Mesenchymal stem cell (in vitro differentiated cells and primary cell): ENCODE measurements at regions not wholly inside any gene's neighbourhood (a gene's known extent, or its start where the extent isn't known, plus 50 kb on each side); places are given as distances from the start of the nearest gene placed in this dataset.

Experiments
- DNase-seq: peaks from one replicate; pipeline ENCODE4 v3.0.0-alpha.2; 2013
- H2AFZ ChIP-seq: one replicate; pipeline ENCODE4 v1.6.1; 2013; ENCODE audit warnings: low read depth, mild to moderate bottlenecking, control low read depth, inconsistent platforms, low read length, moderate library complexity
- H2AK5ac ChIP-seq: 2 replicates; pipeline ENCODE4 v1.6.1; 2013; ENCODE audit warnings: low read length, moderate library complexity, mild to moderate bottlenecking, inconsistent platforms; ENCODE audit not compliant: severe bottlenecking
- H2BK120ac ChIP-seq: one replicate; pipeline ENCODE4 v1.6.1; 2013; ENCODE audit warnings: low read depth, mild to moderate bottlenecking, inconsistent platforms, low read length, moderate library complexity
- H2BK12ac ChIP-seq, 2 experiments: one replicate each; pipeline ENCODE4 v1.6.1; 2013; ENCODE audit warnings: inconsistent platforms in 2 of 2, low read length in 2 of 2, mild to moderate bottlenecking in 2 of 2, moderate library complexity in 2 of 2, control low read depth in 1 of 2
- H2BK15ac ChIP-seq: one replicate; pipeline ENCODE4 v1.6.1; 2013; ENCODE audit warnings: mild to moderate bottlenecking, low read depth, inconsistent platforms; ENCODE audit not compliant: poor library complexity, severe bottlenecking
- H2BK5ac ChIP-seq: 2 replicates; pipeline ENCODE4 v1.6.1; 2013; ENCODE audit warnings: low read depth, mild to moderate bottlenecking, low read length, control low read depth, inconsistent platforms; ENCODE audit not compliant: poor library complexity, severe bottlenecking
- H3K14ac ChIP-seq, 2 experiments: one replicate each; pipeline ENCODE4 v1.6.1; 2013; ENCODE audit warnings: inconsistent platforms in 2 of 2, low read length in 2 of 2, control low read depth in 1 of 2, mild to moderate bottlenecking in 1 of 2, moderate library complexity in 1 of 2
- H3K18ac ChIP-seq, 2 experiments: one replicate each; pipeline ENCODE4 v1.6.1; 2013; ENCODE audit warnings: inconsistent platforms in 2 of 2, low read length in 2 of 2, control low read depth in 1 of 2, low read depth in 1 of 2, mild to moderate bottlenecking in 1 of 2
- H3K23ac ChIP-seq, 2 experiments: one replicate each; pipeline ENCODE4 v1.6.1; 2013; ENCODE audit warnings: inconsistent platforms in 2 of 2, low read length in 2 of 2, mild to moderate bottlenecking in 2 of 2, moderate library complexity in 2 of 2, control low read depth in 1 of 2
- H3K27ac ChIP-seq: 2 replicates; pipeline ENCODE4 v1.5.1; 2013; ENCODE audit warnings: mild to moderate bottlenecking, moderate library complexity, low read length, control low read depth, inconsistent platforms; ENCODE audit not compliant: poor library complexity, severe bottlenecking
- H3K27me3 ChIP-seq, 2 experiments: 2 replicates each; pipeline versions ENCODE4 v1.6.1 to v1.7.0; 2013; ENCODE audit warnings: low read length in 2 of 2, mild to moderate bottlenecking in 2 of 2, moderate library complexity in 2 of 2, control low read depth in 1 of 2, inconsistent platforms in 1 of 2; ENCODE audit not compliant: control insufficient read depth in 1 of 2, insufficient read depth in 1 of 2
- H3K36me3 ChIP-seq, 2 experiments: 2 replicates each; pipeline versions ENCODE4 v1.6.1 to v1.7.0; 2013; ENCODE audit warnings: low read length in 2 of 2, control low read depth in 1 of 2, inconsistent platforms in 1 of 2, low read depth in 1 of 2, mild to moderate bottlenecking in 1 of 2; ENCODE audit not compliant: insufficient read depth in 2 of 2, control insufficient read depth in 1 of 2
- H3K4ac ChIP-seq, 2 experiments: one replicate each; pipeline ENCODE4 v1.6.1; 2013; ENCODE audit warnings: inconsistent platforms in 2 of 2, low read length in 2 of 2, mild to moderate bottlenecking in 2 of 2, moderate library complexity in 2 of 2, control low read depth in 1 of 2, low read depth in 1 of 2
- H3K4me1 ChIP-seq: 2 replicates; pipeline ENCODE4 v1.6.1; 2013; ENCODE audit warnings: low read depth, low read length, control low read depth; ENCODE audit not compliant: control insufficient read depth, insufficient read depth
- H3K4me2 ChIP-seq: 2 replicates; pipeline ENCODE4 v1.6.1; 2013; ENCODE audit warnings: low read length, mild to moderate bottlenecking, inconsistent platforms; ENCODE audit not compliant: poor library complexity, severe bottlenecking
- H3K4me3 ChIP-seq, 2 experiments: 2 replicates each; pipeline versions ENCODE4 v1.5.1 to v1.7.0; 2013; ENCODE audit warnings: low read length in 2 of 2, mild to moderate bottlenecking in 2 of 2, control low read depth in 1 of 2, low read depth in 1 of 2; ENCODE audit not compliant: insufficient read depth in 1 of 2
- H3K79me1 ChIP-seq: replicated peaks from 2 replicates; pipeline ENCODE4 v1.6.1; 2013; ENCODE audit warnings: mild to moderate bottlenecking, control low read depth, low read length, inconsistent platforms; ENCODE audit not compliant: poor library complexity, severe bottlenecking
- H3K9ac ChIP-seq: 2 replicates; pipeline ENCODE4 v1.7.0; 2013; ENCODE audit warnings: mild to moderate bottlenecking, low read length, moderate library complexity
- H3K9me3 ChIP-seq: 2 replicates; pipeline ENCODE4 v1.7.0; 2013; ENCODE audit warnings: mild to moderate bottlenecking, low read length; ENCODE audit not compliant: control insufficient read depth
- H4K8ac ChIP-seq: one replicate; pipeline ENCODE4 v1.6.1; 2013; ENCODE audit warnings: inconsistent platforms, mild to moderate bottlenecking, low read length, moderate library complexity
- H4K91ac ChIP-seq: one replicate; pipeline ENCODE4 v1.6.1; 2013; ENCODE audit warnings: mild to moderate bottlenecking, low read length, inconsistent platforms
- WGBS: methylation state at CpG from one replicate; pipeline ENCODE4 v1.1.7; 2013; ENCODE audit warnings: mixed read lengths; 5-methylcytosine and 5-hydroxymethylcytosine counted together

- no peak for DNase-seq
- no peak overlapping the region for H2AK5ac ChIP-seq
- H4K91ac ChIP-seq = no peak overlapping the region
- H2BK15ac ChIP-seq = no peak overlapping the region
- no peak overlapping the region for H3K4me2 ChIP-seq
- no peak overlapping the region for H3K4ac ChIP-seq
- H3K36me3 ChIP-seq = no peaks in the 10 kb centered on the region
- no peaks in the 10 kb centered on the region for H3K79me1 ChIP-seq
- no peak overlapping the region for H2BK5ac ChIP-seq
- no peak overlapping the region for H2AFZ ChIP-seq
- H2BK120ac ChIP-seq = no peak overlapping the region
- H3K9me3 ChIP-seq = no peaks in the 10 kb centered on the region
- H3K14ac ChIP-seq = no peak overlapping the region
- H3K18ac ChIP-seq = no peak overlapping the region
- H3K4me1 ChIP-seq = no peaks in the 10 kb centered on the region
- no peak overlapping the region for H4K8ac ChIP-seq
- H3K27ac ChIP-seq = no peak overlapping the region
- WGBS = no CpG with 5 or more reads among the region's 1 CpG
- H3K4me3 ChIP-seq = no peak overlapping the region
- no peak overlapping the region for H3K9ac ChIP-seq
- H3K27me3 ChIP-seq = no peaks in the 10 kb centered on the region
- H3K23ac ChIP-seq = no peak overlapping the region
- H2BK12ac ChIP-seq = no peak overlapping the region
Measured at GRCh38 chr5:98275980-98276379, 497.5 kb upstream of the RGMB start.

- Histone ChIP-seq H3K27ac (no peak overlapping the region), H3K27me3 (no peaks in the 10 kb centered on the region), H3K4me3 (no peak overlapping the region), H2AK5ac (no peak overlapping the region), H3K9ac (no peak overlapping the region), H3K9me3 (no peaks in the 10 kb centered on the region), H2BK15ac (no peak overlapping the region), H3K4ac (no peak overlapping the region), H3K23ac (no peak overlapping the region), H3K4me1 (no peaks in the 10 kb centered on the region), H3K14ac (no peak overlapping the region), H3K36me3 (no peaks in the 10 kb centered on the region), H2BK120ac (no peak overlapping the region), H2AFZ (no peak overlapping the region), H4K8ac (no peak overlapping the region), H3K18ac (no peak overlapping the region), H2BK12ac (no peak overlapping the region), H3K79me1 (no peaks in the 10 kb centered on the region), H2BK5ac (no peak overlapping the region), H3K4me2 (no peak overlapping the region), H4K91ac (no peak overlapping the region)
- DNase-seq = no peak
- 96% methylated on average over 1 of the region's 1 CpG for WGBS
Measured at GRCh38 chr5:98282521-98282920, 490.9 kb upstream of the RGMB start.

- Histone ChIP-seq H3K27me3 (no peaks in the 10 kb centered on the region), H3K14ac (no peak overlapping the region), H3K4me1 (no peaks in the 10 kb centered on the region), H2BK15ac (no peak overlapping the region), H2BK120ac (no peak overlapping the region), H3K27ac (no peak overlapping the region), H3K23ac (no peak overlapping the region), H4K91ac (no peak overlapping the region), H3K36me3 (no peaks in the 10 kb centered on the region), H4K8ac (no peak overlapping the region), H3K18ac (no peak overlapping the region), H2AFZ (no peak overlapping the region), H3K4ac (no peak overlapping the region), H3K79me1 (no peaks in the 10 kb centered on the region), H3K9ac (no peak overlapping the region), H2AK5ac (no peak overlapping the region), H3K4me3 (no peak overlapping the region), H2BK12ac (no peak overlapping the region), H3K9me3 (no peaks in the 10 kb centered on the region), H2BK5ac (no peak overlapping the region), H3K4me2 (no peak overlapping the region)
- 93% methylated on average over 3 of the region's 3 CpGs for WGBS
- DNase-seq = no peak
Measured at GRCh38 chr5:98292496-98292895, 481.0 kb upstream of the RGMB start.

DNA sequence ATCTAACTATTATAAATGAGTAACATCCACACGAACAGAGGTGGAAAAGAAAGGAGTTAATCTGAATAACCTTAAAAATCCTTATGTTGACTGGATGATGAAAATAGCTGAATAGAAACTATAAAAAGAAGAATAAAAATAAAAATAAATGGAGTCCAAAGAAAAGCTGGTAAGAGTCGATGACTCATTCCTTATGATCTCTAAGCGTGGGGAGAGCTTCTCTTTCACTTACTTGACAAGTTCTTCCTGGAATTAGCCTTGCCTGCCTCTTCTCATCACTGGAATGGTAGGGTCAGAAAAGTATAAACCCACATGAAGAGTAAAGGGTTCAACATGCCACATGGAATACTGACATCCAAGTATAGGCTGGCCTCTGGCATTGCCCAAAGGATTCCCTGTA lies 477.0 kb upstream of the RGMB start:
- H3K4ac ChIP-seq = no peak overlapping the region
- H3K23ac ChIP-seq = no peak overlapping the region
- no peak overlapping the region for H3K4me3 ChIP-seq
- no peaks in the 10 kb centered on the region for H3K4me1 ChIP-seq
- peak; percentile 64 for DNase-seq
- H4K91ac ChIP-seq = no peak overlapping the region
- no peaks in the 10 kb centered on the region for H3K27me3 ChIP-seq
- H2BK15ac ChIP-seq = no peak overlapping the region
- H3K27ac ChIP-seq = peak overlapping the region; percentile 28
- H3K79me1 ChIP-seq = no peaks in the 10 kb centered on the region
- no peak overlapping the region for H3K14ac ChIP-seq
- no peak overlapping the region for H2BK12ac ChIP-seq
- no peak overlapping the region for H3K9ac ChIP-seq
- H2AFZ ChIP-seq = no peak overlapping the region
- H4K8ac ChIP-seq = no peak overlapping the region
- H3K18ac ChIP-seq = no peak overlapping the region
- no peak overlapping the region for H2BK120ac ChIP-seq
- no peak overlapping the region for H2BK5ac ChIP-seq
- no peaks in the 10 kb centered on the region for H3K36me3 ChIP-seq
- no peak overlapping the region for H2AK5ac ChIP-seq
- H3K9me3 ChIP-seq = no peaks in the 10 kb centered on the region
- no peak overlapping the region for H3K4me2 ChIP-seq
- 45% methylated on average over 2 of the region's 3 CpGs for WGBS
